22Rv1 (cell line): ENCODE measurements at regions not wholly inside any gene's neighbourhood (a gene's known extent, or its start where the extent isn't known, plus 50 kb on each side); places are given as distances from the start of the nearest gene placed in this dataset.

Source experiments
- H3K27ac ChIP-seq: fragments of 450-650 bp; 2 replicates; pipeline ENCODE4 v1.5.1; 2017
- CTCF ChIP-seq: fragments of 450-650 bp; IDR thresholded peaks from 2 replicates; pipeline ENCODE4 v1.5.1; 2017; ENCODE audit warnings: mild to moderate bottlenecking
- ZFX ChIP-seq: fragments of 450-650 bp; IDR thresholded peaks from 2 replicates; pipeline ENCODE4 v1.6.1; 2017; ENCODE audit warnings: antibody characterized with exemption, borderline replicate concordance

DNA sequence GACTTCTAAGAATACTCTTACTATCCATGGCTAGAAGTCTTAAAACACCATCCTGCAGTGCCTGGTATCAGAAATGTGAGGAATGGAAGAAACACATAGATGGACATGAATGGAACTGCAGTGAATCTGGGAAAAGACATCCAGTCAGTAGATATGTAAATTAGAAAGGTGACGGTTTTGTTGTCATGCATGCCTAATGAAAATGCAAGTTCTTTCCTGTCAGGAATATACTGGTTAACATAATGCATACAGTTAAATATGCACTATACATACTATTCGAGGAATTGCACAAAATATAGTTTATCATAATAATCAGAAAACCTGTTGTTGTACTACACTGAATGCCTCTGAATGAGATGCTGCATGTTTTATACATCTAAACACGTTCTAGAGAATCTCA, 190.6 kb upstream of the ITGA4 start:
- TF ChIP-seq CTCF (no peak), ZFX (no peak)
- H3K27ac ChIP-seq, result no peak overlapping the region

GRCh38 chr2:181268174-181268867, 188.9 kb upstream of the ITGA4 start:
- H3K27ac ChIP-seq, result no peak overlapping the region
- TF ChIP-seq ZFX (no peak), CTCF (no peak)

DNA sequence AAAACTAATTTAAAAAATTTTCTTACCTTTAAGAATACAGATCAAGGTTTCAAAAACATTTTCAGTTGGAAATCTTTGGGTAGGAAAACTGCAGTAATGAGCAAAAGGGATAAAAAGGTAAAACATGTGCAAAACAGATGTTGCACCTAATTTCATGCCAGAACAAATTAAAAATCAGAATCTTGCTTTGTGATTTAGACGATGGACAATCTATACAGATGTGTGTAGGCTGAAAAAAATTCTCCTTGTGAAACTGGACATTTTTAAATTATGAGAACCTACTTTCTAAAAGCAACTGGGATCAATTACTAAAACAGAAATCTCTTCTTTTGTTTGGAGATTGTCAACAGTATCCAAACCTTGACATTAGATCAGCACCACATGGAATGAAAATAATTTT, 183.2 kb upstream of the ITGA4 start:
- no peak for TF ChIP-seq CTCF
- TF ChIP-seq ZFX, result no peak

GRCh38 chr2:181275643-181276070, 181.5 kb upstream of the ITGA4 start:
- TF ChIP-seq ZFX (no peak), CTCF (no peak)

More for the DNA sequence above, 183.2 kb upstream of the ITGA4 start:
- no peak overlapping the region for H3K27ac ChIP-seq

GRCh38 chr2:181281206-181281832, 175.9 kb upstream of the ITGA4 start:
- no peak for TF ChIP-seq ZFX
- no peak for TF ChIP-seq CTCF
- H3K27ac ChIP-seq, result no peak overlapping the region

More at GRCh38 chr2:181275643-181276070, 181.5 kb upstream of the ITGA4 start:
- H3K27ac ChIP-seq, result no peak overlapping the region

- no peak overlapping the region for H3K27ac ChIP-seq
- TF ChIP-seq CTCF, result no peak
- no peak for TF ChIP-seq ZFX
These were observed 172.1 kb upstream of the ITGA4 start for GRCh38 chr2:181285116-181285515.

- no peak for TF ChIP-seq ZFX
- TF ChIP-seq CTCF, result no peak
- no peak overlapping the region for H3K27ac ChIP-seq
These were observed 167.5 kb upstream of the ITGA4 start for GRCh38 chr2:181289698-181290097.
